Activated CD4-positive, alpha-beta T cell treated with anti-CD3 and anti-CD28 coated beads for 36 hours (primary cell): ENCODE measurements at regions not wholly inside any gene's neighbourhood (a gene's known extent, or its start where the extent isn't known, plus 50 kb on each side); places are given as distances from the start of the nearest gene placed in this dataset.

Source experiments
- ATAC-seq: fragments of 200-7000 bp; cut with Tn5 transposase; one replicate; pipeline ENCODE4 v1.10.0; 2021; ENCODE audit warnings: mild to moderate bottlenecking, moderate library complexity
- CTCF ChIA-PET: fragments of 350-600 bp; sonication (Branson Sonifier 250); formaldehyde crosslinking; loops from one replicate; lab custom pipeline; 2021; ENCODE audit warnings: antibody characterized with exemption; lab: Charles Lee
- POLR2A ChIA-PET: fragments of 350-600 bp; sonication (Branson Sonifier 250); formaldehyde crosslinking; loops from one replicate; lab custom pipeline; 2021; ENCODE audit warnings: antibody characterized with exemption, inconsistent platforms; lab: Charles Lee
- DNase-seq: peaks from one replicate; pipeline ENCODE4 v3.0.0-alpha.2; 2020
- H3K27ac Mint-ChIP-seq: one replicate; pipeline ENCODE4 v1.8.0; 2021; ENCODE audit warnings: mixed read lengths
- H3K27me3 Mint-ChIP-seq: one replicate; pipeline ENCODE4 v1.8.0; 2021; ENCODE audit warnings: mixed read lengths
- H3K36me3 Mint-ChIP-seq: one replicate; pipeline ENCODE4 v1.8.0; 2021; ENCODE audit warnings: low read depth, mixed read lengths
- H3K4me1 Mint-ChIP-seq: one replicate; pipeline ENCODE4 v1.8.0; 2021; ENCODE audit warnings: mixed read lengths
- H3K4me3 Mint-ChIP-seq: one replicate; pipeline ENCODE4 v1.8.0; 2021; ENCODE audit warnings: mild to moderate bottlenecking, moderate library complexity, mixed read lengths
- H3K9me3 Mint-ChIP-seq: one replicate; pipeline ENCODE4 v1.8.0; 2021; ENCODE audit warnings: low read depth, mixed read lengths
- intact Hi-C, 2 experiments: fragments of 100-400 bp; cut with DNase I in 1 of 2; cut with micrococcal nuclease in 1 of 2; formaldehyde crosslinking; loops; one replicate each; pipeline versions ENCODE4 v1.14.2 to v1.15.1; 2022 to 2024; cut with DNase I, micrococcal nuclease

DNA sequence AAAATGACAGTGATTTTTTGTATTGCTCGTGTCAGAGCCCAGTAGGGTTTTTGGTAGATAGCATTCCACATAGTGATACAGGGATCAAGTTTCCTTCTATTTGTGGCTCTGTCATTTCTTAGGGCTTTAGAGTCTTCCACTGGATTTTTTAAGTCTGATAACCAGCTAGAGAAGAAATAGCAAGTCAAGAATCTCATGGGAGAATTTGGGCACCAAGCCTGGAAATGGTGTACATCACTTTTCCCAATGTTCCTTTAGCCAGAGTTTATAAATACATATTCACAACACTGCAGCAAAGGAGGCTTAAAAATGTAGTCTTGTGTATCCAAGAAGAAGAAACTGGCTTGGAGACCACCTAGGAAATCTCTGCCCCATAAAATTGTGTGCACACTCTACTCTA lies 647.1 kb upstream of the KLF4 start:
- Mint-ChIP-seq H3K36me3 (no peaks in the 10 kb centered on the region), H3K4me1 (no peaks in the 10 kb centered on the region), H3K4me3 (no peak overlapping the region), H3K9me3 (peaks cover 4% of the 10 kb centered on the region), H3K27ac (no peak overlapping the region), H3K27me3 (no peaks in the 10 kb centered on the region)
- DNase-seq (no peak), ATAC-seq (no peak)
- intact Hi-C loops: no loop called here
- ChIA-PET CTCF (no interaction called here), POLR2A (no interaction called here)

DNA sequence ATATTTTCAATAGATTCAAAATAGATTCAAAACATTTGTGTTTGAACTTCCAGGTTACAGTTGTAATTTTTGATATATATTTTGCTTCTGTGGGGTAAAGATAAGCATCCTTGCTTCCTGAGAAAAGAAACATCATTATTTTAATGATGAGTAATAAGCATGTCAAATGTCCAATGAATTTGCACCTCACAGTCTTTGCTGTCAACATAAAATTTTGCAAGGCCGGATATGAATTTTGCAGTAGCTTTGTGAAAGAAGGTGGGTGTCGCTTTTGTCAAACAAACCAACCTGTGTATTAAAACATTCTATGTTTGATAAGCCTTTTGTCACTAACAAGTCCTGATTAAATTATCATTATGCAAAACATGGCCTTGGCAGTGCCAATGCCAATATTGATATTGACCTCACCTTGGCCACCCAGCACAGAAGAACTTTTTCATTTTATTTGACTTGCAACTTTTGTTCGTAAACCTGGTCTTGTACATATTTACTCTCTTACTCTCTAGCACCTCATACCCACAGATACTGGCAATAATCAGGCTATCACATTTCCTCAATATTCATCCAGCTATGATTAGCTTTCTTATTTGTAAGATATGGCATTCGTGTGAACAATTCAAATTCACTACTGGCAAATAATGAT lies 645.0 kb upstream of the KLF4 start:
- Mint-ChIP-seq H3K27ac (no peak overlapping the region), H3K4me1 (no peaks in the 10 kb centered on the region), H3K4me3 (no peak overlapping the region), H3K36me3 (no peaks in the 10 kb centered on the region), H3K9me3 (peaks cover 4% of the 10 kb centered on the region), H3K27me3 (no peaks in the 10 kb centered on the region)
- intact Hi-C loops: no loop called here
- CTCF ChIA-PET: no interaction called here
- ATAC-seq (no peak), DNase-seq (no peak)
- POLR2A ChIA-PET: no interaction called here

DNA sequence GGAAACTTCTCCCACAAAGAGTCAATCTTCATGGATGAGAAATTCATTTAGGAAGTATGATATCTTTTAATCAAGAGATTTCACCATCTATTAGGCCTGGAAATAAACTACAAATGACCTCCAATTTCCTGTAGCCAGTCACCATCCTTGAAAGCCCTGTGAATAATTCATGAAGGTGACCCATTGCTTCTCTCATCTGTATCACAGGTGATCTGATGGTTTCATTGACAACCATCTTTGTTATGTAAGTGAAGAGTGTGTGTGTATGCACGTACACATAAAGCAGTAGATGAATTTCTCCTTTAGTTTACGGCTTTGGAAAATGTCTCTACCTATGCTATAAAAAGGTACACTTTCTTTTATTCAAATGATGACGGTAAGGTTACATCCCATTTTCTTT lies 644.1 kb upstream of the KLF4 start:
- Mint-ChIP-seq H3K36me3 (no peaks in the 10 kb centered on the region), H3K9me3 (peaks cover 4% of the 10 kb centered on the region), H3K27me3 (no peaks in the 10 kb centered on the region), H3K4me3 (no peak overlapping the region), H3K27ac (no peak overlapping the region), H3K4me1 (no peaks in the 10 kb centered on the region)
- ATAC-seq: no peak
- intact Hi-C loops: no loop called here
- POLR2A ChIA-PET: no interaction called here
- no peak for DNase-seq
- CTCF ChIA-PET: no interaction called here

DNA sequence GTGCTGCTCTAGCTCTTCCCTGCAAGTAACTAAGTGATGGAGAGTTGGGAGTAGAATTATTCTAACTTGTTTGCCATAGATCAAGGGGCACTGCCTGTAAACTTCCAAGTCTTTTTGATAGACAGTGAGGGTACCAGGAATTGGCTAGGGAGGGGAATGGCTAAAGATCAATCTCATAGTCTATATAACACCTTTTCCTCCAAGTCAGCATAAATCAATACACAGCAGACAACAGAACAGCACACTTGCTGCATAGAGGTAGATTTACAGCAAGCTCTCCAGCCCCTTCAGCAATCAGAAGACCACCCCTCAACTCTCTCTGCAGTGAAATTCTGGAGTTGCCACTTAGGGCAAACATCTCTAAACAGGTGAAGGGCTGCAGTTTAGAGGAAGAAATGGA lies 643.5 kb upstream of the KLF4 start:
- DNase-seq: no peak
- Mint-ChIP-seq H3K36me3 (no peaks in the 10 kb centered on the region), H3K9me3 (no peaks in the 10 kb centered on the region), H3K4me1 (no peaks in the 10 kb centered on the region), H3K27me3 (no peaks in the 10 kb centered on the region), H3K27ac (no peak overlapping the region), H3K4me3 (no peak overlapping the region)
- ATAC-seq: no peak
- intact Hi-C loops: no loop called here
- CTCF ChIA-PET: no interaction called here
- POLR2A ChIA-PET: no interaction called here

DNA sequence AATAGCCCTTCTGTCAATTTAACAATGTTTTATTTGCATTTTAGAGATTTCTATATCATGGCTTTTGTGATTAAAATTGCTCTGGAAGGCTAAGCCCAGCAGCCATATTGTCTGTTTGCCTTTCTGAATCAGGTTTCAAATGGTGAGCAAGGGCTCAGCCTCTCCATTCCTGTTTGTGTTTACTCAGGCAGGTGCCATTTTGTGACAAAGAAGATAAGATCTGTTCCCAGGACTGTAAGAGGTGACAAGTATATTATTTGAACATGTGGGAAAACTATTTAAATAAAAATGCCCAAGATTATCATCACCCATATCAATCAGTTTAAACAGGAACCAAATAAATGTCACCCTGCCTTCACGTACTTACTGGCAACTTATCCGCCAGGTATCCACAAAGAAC lies 641.3 kb upstream of the KLF4 start:
- H3K27me3 Mint-ChIP-seq: no peaks in the 10 kb centered on the region
- DNase-seq (no peak), ATAC-seq (no peak)
- H3K4me3 Mint-ChIP-seq: no peak overlapping the region
- H3K4me1 Mint-ChIP-seq: no peaks in the 10 kb centered on the region
- H3K9me3 Mint-ChIP-seq: no peaks in the 10 kb centered on the region
- H3K27ac Mint-ChIP-seq: no peak overlapping the region
- ChIA-PET POLR2A (no interaction called here), CTCF (no interaction called here)
- no peaks in the 10 kb centered on the region for H3K36me3 Mint-ChIP-seq
- intact Hi-C loops: no loop called here

DNA sequence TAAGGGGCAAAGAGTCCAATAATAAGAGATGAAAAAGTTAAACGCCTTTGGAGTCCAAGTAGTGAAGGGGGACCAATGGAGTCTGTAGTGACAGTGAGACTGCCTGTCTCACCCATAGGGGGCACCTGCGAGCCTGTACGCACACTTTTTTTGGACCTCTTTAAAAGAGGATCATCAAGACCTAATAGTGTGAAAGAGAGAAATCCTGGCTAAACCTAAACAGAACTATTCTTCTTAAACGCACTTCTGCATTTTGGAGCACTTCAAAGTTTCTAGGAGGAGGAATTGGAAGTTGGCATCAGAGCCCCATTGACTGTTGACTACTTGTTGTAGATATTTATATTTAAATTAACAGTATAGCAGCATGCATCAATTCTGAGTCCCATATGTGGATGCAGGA lies 636.1 kb upstream of the KLF4 start:
- intact Hi-C loops: no loop called here
- Mint-ChIP-seq H3K27me3 (peaks cover 1% of the 10 kb centered on the region), H3K27ac (no peak overlapping the region), H3K4me3 (no peak overlapping the region), H3K4me1 (no peaks in the 10 kb centered on the region), H3K9me3 (peaks cover 1% of the 10 kb centered on the region), H3K36me3 (no peaks in the 10 kb centered on the region)
- POLR2A ChIA-PET: no interaction called here
- no peak for ATAC-seq
- DNase-seq: peak; percentile 7
- CTCF ChIA-PET: no interaction called here

DNA sequence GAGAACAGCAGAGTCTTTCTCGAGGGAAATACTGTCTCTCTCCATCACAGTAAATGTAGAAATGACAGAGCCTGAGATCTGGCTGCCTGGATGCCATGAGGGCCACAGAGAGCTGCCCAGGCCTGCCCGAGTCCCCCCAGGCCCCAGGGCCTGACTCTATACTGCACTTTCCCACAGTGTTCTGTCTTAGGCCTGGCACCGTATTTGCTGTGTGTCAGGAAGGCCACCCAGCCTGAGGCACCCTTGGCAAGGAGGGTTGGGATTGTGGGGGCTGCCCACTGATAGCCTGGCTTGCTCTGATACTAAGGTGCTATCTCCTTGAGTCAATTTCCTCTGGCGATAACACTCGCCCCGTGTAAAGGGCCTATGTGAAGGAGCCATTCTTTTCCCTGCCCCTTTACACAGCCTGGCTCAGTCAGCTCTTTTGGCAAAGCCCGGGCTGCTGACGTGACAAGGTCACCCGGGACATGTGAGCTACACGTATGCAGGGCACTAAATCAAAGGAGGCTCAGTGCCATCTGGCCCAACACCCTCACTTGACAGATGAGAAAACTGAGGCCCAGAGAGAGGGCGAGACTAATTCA lies 630.1 kb upstream of the KLF4 start:
- H3K27ac Mint-ChIP-seq: no peak overlapping the region
- intact Hi-C loops: no loop called here
- H3K36me3 Mint-ChIP-seq: no peaks in the 10 kb centered on the region
- H3K27me3 Mint-ChIP-seq: no peaks in the 10 kb centered on the region
- H3K4me1 Mint-ChIP-seq: no peaks in the 10 kb centered on the region
- ATAC-seq (no peak), DNase-seq (no peak)
- ChIA-PET CTCF (no interaction called here), POLR2A (no interaction called here)
- H3K9me3 Mint-ChIP-seq: no peaks in the 10 kb centered on the region
- H3K4me3 Mint-ChIP-seq: no peak overlapping the region

DNA sequence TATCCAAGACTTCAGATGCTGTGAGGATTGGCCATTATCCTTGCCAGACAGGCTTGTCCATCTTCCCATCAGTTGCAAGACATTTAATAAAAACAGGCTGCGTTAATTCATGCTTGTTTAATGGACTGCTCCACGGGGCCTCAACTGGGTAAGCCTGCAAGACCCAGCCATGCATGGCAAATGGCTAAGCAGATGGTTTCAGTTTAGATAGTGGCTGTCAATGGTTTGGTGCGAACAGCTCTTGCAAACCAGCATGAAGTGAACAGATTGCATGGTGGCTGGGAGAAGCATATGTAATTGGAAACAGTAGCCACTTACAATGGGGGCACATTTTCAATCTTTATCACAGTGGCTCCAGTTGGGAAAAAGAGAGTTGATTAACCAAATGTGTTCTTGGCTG lies 628.2 kb upstream of the KLF4 start:
- Mint-ChIP-seq H3K9me3 (no peaks in the 10 kb centered on the region), H3K4me3 (no peak overlapping the region), H3K27ac (no peak overlapping the region), H3K27me3 (no peaks in the 10 kb centered on the region), H3K36me3 (no peaks in the 10 kb centered on the region), H3K4me1 (no peaks in the 10 kb centered on the region)
- no peak for DNase-seq
- POLR2A ChIA-PET: no interaction called here
- no peak for ATAC-seq
- intact Hi-C loops: no loop called here
- CTCF ChIA-PET: no interaction called here

DNA sequence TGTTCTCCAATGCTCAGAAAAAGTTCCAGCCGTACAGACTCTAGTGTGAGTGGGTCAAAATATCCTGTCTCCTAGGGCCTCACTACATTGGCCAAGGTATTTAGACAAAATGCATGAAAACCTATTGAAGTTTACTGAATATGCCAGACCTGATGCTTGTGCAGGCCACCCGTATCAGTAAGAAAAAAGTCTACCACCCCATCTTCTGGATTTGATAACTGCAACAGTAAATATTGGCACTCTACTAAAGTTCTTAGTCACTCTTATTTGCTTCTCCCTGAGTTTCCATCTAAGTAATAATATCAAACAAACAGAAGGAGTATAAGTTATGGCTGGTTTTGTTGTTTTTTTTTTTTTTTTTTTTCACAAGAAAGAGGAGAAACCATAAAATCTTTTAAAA lies 627.7 kb upstream of the KLF4 start:
- POLR2A ChIA-PET: no interaction called here
- Mint-ChIP-seq H3K27me3 (no peaks in the 10 kb centered on the region), H3K4me3 (no peak overlapping the region), H3K27ac (no peak overlapping the region), H3K36me3 (no peaks in the 10 kb centered on the region), H3K4me1 (no peaks in the 10 kb centered on the region), H3K9me3 (no peaks in the 10 kb centered on the region)
- DNase-seq: no peak
- no peak for ATAC-seq
- intact Hi-C loops: no loop called here
- CTCF ChIA-PET: no interaction called here

DNA sequence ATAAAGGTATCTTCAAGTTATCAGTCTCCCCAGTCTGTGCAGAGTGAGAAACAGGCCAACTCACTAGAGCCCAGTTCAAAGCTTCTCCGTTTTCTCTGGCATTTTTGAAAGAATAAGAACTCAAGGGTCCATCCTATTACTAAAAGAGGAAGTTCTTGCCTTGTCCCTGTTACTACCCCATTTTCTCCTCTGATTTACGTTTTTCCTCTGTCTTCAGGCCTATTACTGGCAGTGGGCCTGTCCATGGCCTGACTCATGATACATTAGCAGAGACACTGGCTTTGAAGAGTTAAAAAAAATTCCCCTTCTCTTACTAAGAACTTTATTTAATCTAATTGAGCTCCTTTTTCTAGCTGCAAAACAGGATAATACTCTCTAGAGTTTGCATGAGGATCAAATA lies 624.0 kb upstream of the KLF4 start:
- intact Hi-C loops: no loop called here
- Mint-ChIP-seq H3K27me3 (no peaks in the 10 kb centered on the region), H3K9me3 (no peaks in the 10 kb centered on the region), H3K36me3 (no peaks in the 10 kb centered on the region), H3K4me1 (no peaks in the 10 kb centered on the region), H3K4me3 (no peak overlapping the region), H3K27ac (no peak overlapping the region)
- ATAC-seq (no peak), DNase-seq (no peak)
- ChIA-PET CTCF (no interaction called here), POLR2A (no interaction called here)

DNA sequence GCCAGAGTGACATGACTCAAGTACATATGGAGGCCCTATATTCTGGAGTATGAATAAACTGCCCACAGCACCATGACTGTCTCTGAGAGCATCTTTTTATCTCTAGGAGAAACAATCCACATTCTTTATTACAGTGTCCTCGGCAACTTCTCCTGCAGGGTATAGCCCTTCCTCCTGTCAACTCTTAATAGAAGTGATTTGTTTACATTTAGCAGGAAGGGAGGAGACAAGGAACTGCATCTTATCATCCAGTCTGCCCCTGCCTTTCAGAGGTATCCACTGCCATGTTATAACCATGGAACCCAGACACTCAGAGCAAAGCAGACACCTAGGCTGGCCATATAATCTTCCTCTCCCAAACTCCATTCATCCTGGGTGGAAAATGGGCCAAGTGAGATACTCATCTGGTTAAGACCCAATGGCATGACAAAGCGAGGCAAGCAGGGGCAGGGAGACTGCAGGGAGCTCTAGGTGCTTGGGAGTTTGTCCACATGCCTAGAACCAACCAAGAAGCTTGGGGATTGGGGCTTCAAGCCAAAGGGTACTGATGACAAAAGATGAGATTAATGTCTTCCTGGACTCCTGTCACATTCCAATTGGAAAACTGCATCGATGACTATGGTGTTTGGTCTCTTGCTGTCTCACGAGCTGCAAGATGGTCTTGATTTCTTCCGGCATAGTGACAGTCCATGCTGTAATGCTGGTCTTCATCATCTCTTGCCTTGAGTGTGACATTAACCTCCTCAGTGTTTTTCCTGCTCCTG lies 620.5 kb upstream of the KLF4 start:
- DNase-seq: no peak
- H3K36me3 Mint-ChIP-seq: no peaks in the 10 kb centered on the region
- no peak overlapping the region for H3K4me3 Mint-ChIP-seq
- intact Hi-C loops: no loop called here
- no peak overlapping the region for H3K27ac Mint-ChIP-seq
- no peaks in the 10 kb centered on the region for H3K27me3 Mint-ChIP-seq
- no peak for ATAC-seq
- CTCF ChIA-PET: no interaction called here
- no peaks in the 10 kb centered on the region for H3K4me1 Mint-ChIP-seq
- POLR2A ChIA-PET: no interaction called here
- no peaks in the 10 kb centered on the region for H3K9me3 Mint-ChIP-seq

DNA sequence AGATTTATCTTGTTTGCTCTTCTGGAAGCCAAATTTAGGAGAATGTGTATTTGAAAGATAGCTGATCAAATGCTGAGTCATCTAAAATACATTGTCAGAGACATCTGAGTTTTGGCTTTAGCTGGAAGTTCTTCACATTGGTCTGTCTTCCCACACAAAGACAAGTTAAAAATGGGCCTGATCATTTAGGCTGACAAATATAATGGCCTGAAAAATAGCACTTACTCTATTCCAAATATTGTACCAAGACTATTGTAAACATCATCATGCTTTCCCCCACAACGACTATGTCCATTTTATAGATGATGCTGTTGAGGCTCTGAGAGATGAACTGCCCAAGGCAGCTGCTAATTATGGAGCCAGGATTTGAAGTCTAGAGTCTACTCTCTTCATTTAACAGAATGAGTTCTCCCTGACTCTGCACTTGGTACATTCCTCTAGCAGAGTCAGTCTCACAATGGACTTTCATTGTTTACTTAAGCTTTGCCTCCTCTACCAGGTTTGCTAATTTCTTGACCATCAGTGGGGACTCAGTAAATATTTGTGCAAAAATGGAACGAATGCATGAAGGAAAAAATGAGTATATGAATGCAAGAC lies 619.4 kb upstream of the KLF4 start:
- H3K36me3 Mint-ChIP-seq: no peaks in the 10 kb centered on the region

More for the DNA sequence above, 619.4 kb upstream of the KLF4 start:
- POLR2A ChIA-PET: no interaction called here
- Mint-ChIP-seq H3K9me3 (no peaks in the 10 kb centered on the region), H3K4me1 (no peaks in the 10 kb centered on the region), H3K27ac (no peak overlapping the region), H3K4me3 (no peak overlapping the region), H3K27me3 (no peaks in the 10 kb centered on the region)
- no peak for DNase-seq
- no peak for ATAC-seq
- CTCF ChIA-PET: no interaction called here
- intact Hi-C loops: no loop called here
